WTC11 (cell line): ENCODE measurements at regions not wholly inside any gene's neighbourhood (a gene's known extent, or its start where the extent isn't known, plus 50 kb on each side); places are given as distances from the start of the nearest gene placed in this dataset.

Experiments
- ATAC-seq: fragments of 200-7000 bp; cut with Tn5 transposase; 2 replicates; pipeline ENCODE4 v1.10.0; 2021; ENCODE audit warnings: mild to moderate bottlenecking, moderate library complexity
- CTCF ChIA-PET: fragments of 300-600 bp; sonication (Branson Sonifier 250); formaldehyde crosslinking; loops from one replicate; lab custom pipeline; 2021; ENCODE audit warnings: antibody characterized with exemption; lab: Charles Lee
- POLR2A ChIA-PET: fragments of 350-600 bp; sonication (Branson Sonifier 250); formaldehyde crosslinking; loops from one replicate; lab custom pipeline; 2021; ENCODE audit warnings: antibody characterized with exemption; lab: Charles Lee
- DNase-seq: peaks from one replicate; pipeline ENCODE4 v3.0.0; 2021; ENCODE audit warnings: low spot score
- H3K27ac Mint-ChIP-seq: 2 replicates; pipeline ENCODE4 v1.8.0; 2021; ENCODE audit warnings: mixed read lengths
- H3K27me3 Mint-ChIP-seq: 2 replicates; pipeline ENCODE4 v1.8.0; 2021; ENCODE audit warnings: low read depth, mild to moderate bottlenecking, moderate library complexity, mixed read lengths
- H3K36me3 Mint-ChIP-seq: 2 replicates; pipeline ENCODE4 v1.8.0; 2021; ENCODE audit warnings: mixed read lengths
- H3K4me1 Mint-ChIP-seq: 2 replicates; pipeline ENCODE4 v1.8.0; 2022; ENCODE audit warnings: mixed read lengths
- H3K4me3 Mint-ChIP-seq: 2 replicates; pipeline ENCODE4 v1.8.0; 2021; ENCODE audit warnings: mild to moderate bottlenecking, moderate library complexity, mixed read lengths
- H3K9me3 Mint-ChIP-seq: 2 replicates; pipeline ENCODE4 v1.8.0; 2021; ENCODE audit warnings: mixed read lengths
- ATF2 ChIP-seq: sonication (generic); formaldehyde crosslinking; IDR thresholded peaks from 2 replicates; pipeline ENCODE4 v1.8.1; 2022; ENCODE audit warnings: low read depth, missing genetic modification reagents, borderline replicate concordance
- E2F1 ChIP-seq: sonication (generic); formaldehyde crosslinking; IDR thresholded peaks from 2 replicates; pipeline ENCODE4 v1.8.0; 2022; ENCODE audit warnings: mild to moderate bottlenecking, missing genetic modification reagents
- ERG ChIP-seq: fragments of 250-450 bp; sonication (Bioruptor Pico); IDR thresholded peaks from 2 replicates; pipeline ENCODE4 v1.8.0; 2021; ENCODE audit warnings: mild to moderate bottlenecking
- ETV6 ChIP-seq: sonication (generic); formaldehyde crosslinking; IDR thresholded peaks from 2 replicates; pipeline ENCODE4 v1.8.1; 2022; ENCODE audit warnings: mild to moderate bottlenecking, missing genetic modification reagents
- FOXJ3 ChIP-seq: sonication (generic); formaldehyde crosslinking; IDR thresholded peaks from 2 replicates; pipeline ENCODE4 v1.9.0; 2021; ENCODE audit warnings: missing genetic modification reagents, mild to moderate bottlenecking, borderline replicate concordance
- GABPB1 ChIP-seq: sonication (generic); formaldehyde crosslinking; IDR thresholded peaks from 2 replicates; pipeline ENCODE4 v1.8.1; 2023; ENCODE audit warnings: mild to moderate bottlenecking, missing genetic modification reagents
- HMGA2 ChIP-seq: fragments of 250-450 bp; sonication (Bioruptor Pico); IDR thresholded peaks from 2 replicates; pipeline ENCODE4 v1.4.0; 2021; ENCODE audit warnings: mild to moderate bottlenecking, moderate library complexity
- MAX ChIP-seq: sonication (generic); formaldehyde crosslinking; IDR thresholded peaks from 2 replicates; pipeline ENCODE4 v1.8.0; 2022; ENCODE audit warnings: mild to moderate bottlenecking, missing genetic modification reagents
- NFYB ChIP-seq: sonication (generic); formaldehyde crosslinking; conservative IDR thresholded peaks from 2 replicates; pipeline ENCODE4 v1.8.0; 2022; ENCODE audit warnings: low read depth, missing genetic modification reagents
- PRDM15 ChIP-seq: sonication (generic); formaldehyde crosslinking; IDR thresholded peaks from 2 replicates; pipeline ENCODE4 v1.8.0; 2022; ENCODE audit warnings: missing genetic modification reagents
- PRRX2 ChIP-seq: fragments of 250-450 bp; sonication (Bioruptor Pico); IDR thresholded peaks from 2 replicates; pipeline ENCODE4 v1.8.0; 2021; ENCODE audit warnings: mild to moderate bottlenecking
- RELA ChIP-seq: sonication (generic); formaldehyde crosslinking; IDR thresholded peaks from 2 replicates; pipeline ENCODE4 v1.8.1; 2022; ENCODE audit warnings: missing genetic modification reagents, mild to moderate bottlenecking, borderline replicate concordance
- SP1 ChIP-seq: sonication (generic); formaldehyde crosslinking; conservative IDR thresholded peaks from 2 replicates; pipeline ENCODE4 v1.8.1; 2022; ENCODE audit warnings: missing genetic modification reagents
- TCF7 ChIP-seq: sonication (generic); formaldehyde crosslinking; IDR thresholded peaks from 2 replicates; pipeline ENCODE4 v1.8.0; 2022; ENCODE audit warnings: mild to moderate bottlenecking, low read depth, missing genetic modification reagents, moderate library complexity
- TP53 ChIP-seq: sonication (generic); formaldehyde crosslinking; IDR thresholded peaks from 2 replicates; pipeline ENCODE4 v1.8.1; 2023; ENCODE audit warnings: mild to moderate bottlenecking, missing genetic modification reagents
- USF2 ChIP-seq: sonication (generic); formaldehyde crosslinking; IDR thresholded peaks from 2 replicates; pipeline ENCODE4 v1.8.1; 2023; ENCODE audit warnings: mild to moderate bottlenecking, missing genetic modification reagents, moderate library complexity
- ZBTB43 ChIP-seq: sonication (generic); formaldehyde crosslinking; IDR thresholded peaks from 2 replicates; pipeline ENCODE4 v1.8.1; 2023; ENCODE audit warnings: mild to moderate bottlenecking, missing genetic modification reagents
- ZNF232 ChIP-seq: sonication (generic); formaldehyde crosslinking; IDR thresholded peaks from 2 replicates; pipeline ENCODE4 v1.8.0; 2022; ENCODE audit warnings: mild to moderate bottlenecking, missing genetic modification reagents
- ZNF263 ChIP-seq: sonication (generic); formaldehyde crosslinking; IDR thresholded peaks from 2 replicates; pipeline ENCODE4 v1.8.1; 2022; ENCODE audit warnings: low read depth, mild to moderate bottlenecking, moderate library complexity, missing genetic modification reagents
- ZNF416 ChIP-seq: fragments of 250-450 bp; sonication (Bioruptor Pico); IDR thresholded peaks from 2 replicates; pipeline ENCODE4 v1.9.0; 2021; ENCODE audit warnings: mild to moderate bottlenecking, inconsistent platforms
- ZNF423 ChIP-seq: fragments of 250-450 bp; sonication (Bioruptor Pico); IDR thresholded peaks from 2 replicates; pipeline ENCODE4 v2.1.2; 2022; ENCODE audit warnings: mild to moderate bottlenecking, moderate library complexity
- ZNF512 ChIP-seq: sonication (generic); formaldehyde crosslinking; IDR thresholded peaks from 2 replicates; pipeline ENCODE4 v1.8.1; 2022; ENCODE audit warnings: missing genetic modification reagents, borderline replicate concordance

- TF ChIP-seq ZNF512 (CRISPR knock-in tag) (no peak), ZBTB43 (no peak), TP53 (CRISPR knock-in tag) (no peak), ETV6 (CRISPR knock-in tag) (no peak)
Observed at GRCh38 chr18:39462436-39462835, 1896.8 kb upstream of the CELF4 start (continued).

- DNase-seq: no peak
- no peak overlapping the region for H3K27ac Mint-ChIP-seq
- ChIA-PET CTCF (no interaction called here), POLR2A (no interaction called here)
- peaks cover 14% of the 10 kb centered on the region for H3K9me3 Mint-ChIP-seq
- H3K27me3 Mint-ChIP-seq: no peaks in the 10 kb centered on the region
- H3K4me1 Mint-ChIP-seq: peaks cover 3% of the 10 kb centered on the region
- ATAC-seq: no peak
- no peak overlapping the region for H3K4me3 Mint-ChIP-seq
- TF ChIP-seq ZNF423 (CRISPR knock-in tag) (no peak), NFYB (CRISPR knock-in tag) (no peak), E2F1 (CRISPR knock-in tag) (no peak), ZBTB43 (no peak), FOXJ3 (CRISPR knock-in tag) (no peak), ERG (CRISPR knock-in tag) (no peak), HMGA2 (CRISPR knock-in tag) (no peak), ATF2 (CRISPR knock-in tag) (no peak), ZNF232 (no peak), USF2 (CRISPR knock-in tag) (no peak), ZNF263 (CRISPR knock-in tag) (no peak), PRRX2 (no peak), GABPB1 (no peak), ZNF416 (CRISPR knock-in tag) (no peak), TCF7 (CRISPR knock-in tag) (no peak), SP1 (CRISPR knock-in tag) (no peak), MAX (CRISPR knock-in tag) (no peak), PRDM15 (no peak), RELA (CRISPR knock-in tag) (no peak)
- no peaks in the 10 kb centered on the region for H3K36me3 Mint-ChIP-seq
Observed at GRCh38 chr18:39460136-39460535, 1894.5 kb upstream of the CELF4 start.
